Right ventricle myocardium superior (tissue), 1 donor: ENCODE measurements at regions not wholly inside any gene's neighbourhood (a gene's known extent, or its start where the extent isn't known, plus 50 kb on each side); places are given as distances from the start of the nearest gene placed in this dataset.
A peak's percentile ranks its signal among the peaks of the same experiment; 100 is the strongest.
"Not testable (repeated sequence)": the region's sequence is repeated elsewhere in the genome, so short reads cannot be mapped to it uniquely, and the experiment has no call there.

Experiments used
- ATAC-seq: fragments of 200-7000 bp; cut with Tn5 transposase; one replicate; pipeline ENCODE4 v1.9.1; 2020; ENCODE audit warnings: mild to moderate bottlenecking; ENCODE audit not compliant: poor library complexity
- DNase-seq: peaks from one replicate; pipeline ENCODE4 v3.0.0-alpha.2; 2020
- intact Hi-C: fragments of 100-400 bp; cut with DNase I; formaldehyde crosslinking; loops from one replicate; pipeline ENCODE4 v1.11.2; 2022
- donor health status: DM: no; HTN: yes; CAD: no; lungs with severe emphysema.

DNA sequence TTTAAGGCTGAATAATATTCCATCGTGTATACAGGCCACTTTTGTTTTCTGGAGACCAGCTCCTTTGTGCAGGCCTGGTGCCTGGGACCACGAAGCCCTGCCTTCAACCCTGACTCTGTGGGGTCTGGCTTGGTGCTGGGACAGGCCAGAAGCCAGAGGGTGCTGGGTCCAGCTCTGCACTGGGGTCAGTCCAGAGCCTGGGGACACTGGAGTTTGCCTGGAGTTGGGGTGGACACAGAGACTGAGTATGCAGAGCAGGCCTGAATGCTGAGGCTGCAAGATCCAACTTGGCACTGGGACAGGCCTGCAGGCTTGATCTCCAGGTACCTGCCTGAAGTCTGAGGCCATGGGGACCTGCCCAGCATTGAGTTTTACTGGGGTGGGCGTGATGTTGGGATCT is 558.8 kb upstream of the CNTNAP2 start:
- no peak for ATAC-seq
- intact Hi-C loops: no loop called here
- DNase-seq: peak; percentile 22

- intact Hi-C loops: no loop called here
- ATAC-seq (no peak), DNase-seq (no peak)
These were observed 573.4 kb upstream of the CNTNAP2 start for GRCh38 chr7:145543242-145543641.

- intact Hi-C loops: no loop called here
- no peak for DNase-seq
- no peak for ATAC-seq
These were observed 576.7 kb upstream of the CNTNAP2 start for GRCh38 chr7:145539910-145540309.

- DNase-seq: no peak
- ATAC-seq: no peak
- intact Hi-C loops: no loop called here
These were observed 582.3 kb upstream of the CNTNAP2 start for GRCh38 chr7:145534301-145534700.

DNA sequence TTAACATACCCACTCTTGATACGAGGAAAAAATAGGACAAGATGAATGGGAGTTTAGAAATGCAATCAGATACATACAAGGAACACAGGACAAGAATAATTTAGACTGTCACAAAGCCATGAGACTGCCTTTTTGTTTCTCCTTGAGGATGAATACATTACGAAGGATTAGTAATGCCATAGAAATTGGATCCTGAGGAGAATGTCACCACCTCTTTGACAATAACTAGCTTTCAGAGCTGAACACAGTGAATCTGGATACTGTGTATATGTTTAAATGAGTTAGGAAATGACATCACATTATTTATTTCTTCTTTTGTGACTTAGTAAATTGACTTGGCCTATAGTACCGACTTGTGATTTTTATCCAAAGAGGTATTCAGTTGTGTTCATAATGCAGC is 596.3 kb upstream of the CNTNAP2 start:
- intact Hi-C loops: no loop called here
- ATAC-seq (no peak), DNase-seq (no peak)

DNA sequence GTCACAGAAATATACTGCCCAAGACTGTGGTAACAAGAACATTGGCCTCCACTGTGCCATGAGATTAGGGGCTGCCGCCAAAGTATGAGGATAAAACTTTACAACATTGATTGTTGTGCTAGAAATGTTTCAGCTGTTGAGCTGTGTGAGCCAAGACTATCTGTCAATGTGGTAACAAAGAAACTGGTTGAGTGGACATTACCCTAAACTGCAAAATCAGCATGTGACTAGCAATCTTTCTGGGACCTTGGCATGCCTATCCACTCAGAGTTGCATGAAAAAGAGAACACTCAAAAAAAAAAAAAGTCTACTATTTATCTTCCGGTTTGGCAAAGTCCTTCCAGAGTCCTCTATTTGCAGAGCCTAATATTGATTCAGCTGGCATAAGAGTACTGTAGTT is 605.6 kb upstream of the CNTNAP2 start:
- intact Hi-C loops: no loop called here
- DNase-seq: no peak
- ATAC-seq: no peak

- ATAC-seq: no peak
- intact Hi-C loops: no loop called here
- no peak for DNase-seq
These were observed 618.6 kb upstream of the CNTNAP2 start for GRCh38 chr7:145497911-145498525.

- intact Hi-C loops: no loop called here
- no peak for DNase-seq
- no peak for ATAC-seq
These were observed 626.2 kb upstream of the CNTNAP2 start for GRCh38 chr7:145490356-145490755.

DNA sequence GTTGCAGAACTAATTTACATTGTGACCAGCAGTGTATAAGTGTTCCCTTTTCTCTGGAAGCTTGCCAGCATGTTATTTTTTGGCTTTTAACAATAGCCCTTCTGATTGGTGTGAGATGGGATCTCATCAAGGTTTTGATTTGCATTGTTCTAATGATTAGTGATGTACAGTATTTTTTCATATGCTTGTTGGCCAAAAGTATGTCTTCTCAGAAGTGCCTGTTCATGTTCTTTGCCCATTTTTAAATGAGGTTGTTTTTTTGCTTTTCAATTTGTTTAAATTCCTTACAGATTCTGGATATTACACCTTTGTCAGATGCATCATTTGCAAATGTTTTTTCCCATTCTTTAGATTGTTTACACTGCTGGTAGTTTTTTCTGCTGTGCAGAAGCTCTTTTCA is 627.0 kb upstream of the CNTNAP2 start:
- DNase-seq (no peak), ATAC-seq (no peak)
- intact Hi-C loops: no loop called here

- intact Hi-C loops: no loop called here
- DNase-seq: no peak
These were observed 627.8 kb upstream of the CNTNAP2 start for GRCh38 chr7:145488816-145489215.

GRCh38 chr7:145481985-145482384 is 634.6 kb upstream of the CNTNAP2 start:
- no peak for ATAC-seq
- intact Hi-C loops: no loop called here
- DNase-seq: no peak

More at GRCh38 chr7:145488816-145489215, 627.8 kb upstream of the CNTNAP2 start:
- ATAC-seq: no peak

DNA sequence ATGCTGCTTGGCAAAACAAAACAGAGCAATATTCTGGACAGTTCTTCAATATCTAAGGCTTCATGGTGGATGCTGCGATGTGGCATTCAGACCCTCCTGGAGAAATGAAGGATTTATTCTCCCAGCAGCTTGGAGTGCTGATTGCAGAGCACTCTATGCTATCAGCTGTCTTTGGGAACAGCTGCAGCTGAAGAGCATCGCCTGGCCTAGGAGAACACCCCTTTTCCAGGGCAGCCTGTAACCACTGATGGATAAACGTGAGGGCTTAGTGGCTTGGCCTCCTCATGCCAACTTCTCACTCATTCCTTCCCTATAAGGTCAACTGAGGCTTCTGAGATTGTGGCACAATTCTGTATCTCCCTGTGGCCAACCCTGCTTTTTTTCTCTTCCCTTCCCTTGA is 638.1 kb upstream of the CNTNAP2 start:
- DNase-seq: no peak
- intact Hi-C loops: no loop called here
- no peak for ATAC-seq

- ATAC-seq: no peak
- no peak for DNase-seq
These were observed 638.3 kb upstream of the TPK1 start for GRCh38 chr7:145474009-145474686.

DNA sequence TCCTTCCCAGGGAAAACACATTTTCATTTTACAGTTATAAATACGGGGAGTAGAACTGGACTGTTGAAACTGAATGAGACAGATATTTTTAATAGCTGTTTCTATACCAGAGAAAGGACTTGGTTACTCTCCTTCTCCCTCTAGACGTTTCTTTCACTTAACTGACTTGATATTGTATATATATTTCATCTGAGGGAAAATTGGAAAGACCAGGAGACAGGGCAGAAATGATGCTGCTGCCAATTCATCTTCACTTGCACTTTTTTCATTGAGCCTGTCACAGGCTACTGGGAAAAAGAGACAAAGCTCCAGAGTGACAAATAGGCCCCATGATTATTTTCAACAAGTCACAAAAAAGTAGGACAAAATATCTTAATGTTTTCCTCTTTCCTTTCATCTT is 636.0 kb upstream of the TPK1 start:
- intact Hi-C loops: no loop called here
- no peak for DNase-seq
- ATAC-seq: no peak

More at GRCh38 chr7:145474009-145474686, 638.3 kb upstream of the TPK1 start:
- intact Hi-C loops: no loop called here

- ATAC-seq (no peak), DNase-seq (no peak)
- intact Hi-C loops: no loop called here
These were observed 628.4 kb upstream of the TPK1 start for GRCh38 chr7:145464287-145464686.

- no peak for ATAC-seq
- intact Hi-C loops: no loop called here
- DNase-seq: no peak
These were observed 626.6 kb upstream of the TPK1 start for GRCh38 chr7:145462463-145462862.

- intact Hi-C loops: no loop called here
- DNase-seq (no peak), ATAC-seq (no peak)
These were observed 599.0 kb upstream of the TPK1 start for GRCh38 chr7:145434811-145435210.

DNA sequence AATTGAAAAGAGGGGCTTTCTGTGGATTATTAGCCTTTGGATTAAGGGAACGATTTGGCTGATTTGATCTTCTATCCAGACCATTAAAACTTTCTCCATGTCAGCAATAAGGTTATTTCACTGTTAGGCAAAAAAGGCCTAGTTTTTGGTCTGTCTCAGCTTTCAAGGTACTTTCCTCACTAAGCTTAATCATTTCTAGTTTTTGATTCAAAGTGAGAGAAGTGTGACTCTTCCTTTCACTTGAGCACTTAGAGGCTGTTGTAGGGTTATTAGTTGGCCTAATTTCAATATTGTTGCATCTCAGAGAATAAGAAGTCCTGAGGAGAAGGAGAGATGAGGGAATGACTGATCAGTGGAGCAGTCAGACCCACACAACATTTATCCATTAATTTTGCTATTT is 596.0 kb upstream of the TPK1 start:
- intact Hi-C loops: no loop called here
- ATAC-seq (no peak), DNase-seq (no peak)

- DNase-seq, ATAC-seq, intact Hi-C loops: not testable (repeated sequence)
These were observed 582.6 kb upstream of the TPK1 start for GRCh38 chr7:145418481-145418880.

DNA sequence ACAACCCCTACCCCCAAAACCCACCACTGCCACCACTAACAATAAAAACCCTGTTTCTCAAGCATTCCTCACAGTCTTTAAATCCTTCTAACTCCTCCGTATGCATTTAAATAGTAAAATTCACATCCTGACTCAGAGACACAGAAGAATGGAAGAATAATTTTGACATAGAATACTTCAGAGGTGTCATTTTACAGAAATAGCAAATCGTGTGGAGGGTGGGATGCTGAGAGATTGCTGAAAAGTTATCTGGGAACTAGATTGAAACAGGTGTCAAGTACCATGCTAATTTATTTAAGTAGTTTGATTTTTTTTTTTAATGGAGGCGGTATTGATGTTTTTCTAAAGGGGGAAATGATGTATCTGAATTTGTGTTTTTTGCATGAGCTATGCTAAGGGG is 575.2 kb upstream of the TPK1 start:
- DNase-seq: no peak
- intact Hi-C loops: no loop called here
- no peak for ATAC-seq

GRCh38 chr7:145398758-145399157 is 562.9 kb upstream of the TPK1 start:
- intact Hi-C loops: no loop called here
- no peak for DNase-seq
- ATAC-seq: peak; percentile 93
